HG02981 (cell line): ENCODE measurements at regions not wholly inside any gene's neighbourhood (a gene's known extent, or its start where the extent isn't known, plus 50 kb on each side); places are given as distances from the start of the nearest gene placed in this dataset.
"Not testable (repeated sequence)": the region's sequence is repeated elsewhere in the genome, so short reads cannot be mapped to it uniquely, and the experiment has no call there.

Experiments
- ATAC-seq: cut with Tn5 transposase; IDR thresholded peaks from one replicate; pipeline ENCODE4 v1.9.1; 2021; ENCODE audit warnings: mild to moderate bottlenecking, moderate library complexity; ENCODE audit not compliant: unreplicated experiment

DNA sequence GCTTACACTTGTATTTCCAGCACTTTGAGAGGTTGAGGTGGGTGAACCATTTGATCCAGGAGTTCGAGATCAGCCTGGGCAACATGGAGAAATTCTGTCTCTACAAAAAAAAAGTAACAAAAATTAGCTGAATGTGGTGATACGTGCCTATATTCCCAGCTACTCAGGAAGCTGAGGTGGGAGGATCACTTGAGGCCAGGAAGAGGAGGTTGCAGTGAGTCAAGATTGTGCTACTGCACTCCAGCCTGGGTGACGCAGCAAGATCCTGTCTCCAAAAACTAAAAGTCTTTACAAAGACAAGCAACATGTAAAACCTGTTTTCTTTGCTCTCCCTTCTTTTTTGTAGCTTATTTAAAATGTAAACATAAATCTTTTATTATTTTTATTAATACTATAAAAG lies 1156.1 kb downstream of the FAT4 start:
- ATAC-seq, result no peak

DNA sequence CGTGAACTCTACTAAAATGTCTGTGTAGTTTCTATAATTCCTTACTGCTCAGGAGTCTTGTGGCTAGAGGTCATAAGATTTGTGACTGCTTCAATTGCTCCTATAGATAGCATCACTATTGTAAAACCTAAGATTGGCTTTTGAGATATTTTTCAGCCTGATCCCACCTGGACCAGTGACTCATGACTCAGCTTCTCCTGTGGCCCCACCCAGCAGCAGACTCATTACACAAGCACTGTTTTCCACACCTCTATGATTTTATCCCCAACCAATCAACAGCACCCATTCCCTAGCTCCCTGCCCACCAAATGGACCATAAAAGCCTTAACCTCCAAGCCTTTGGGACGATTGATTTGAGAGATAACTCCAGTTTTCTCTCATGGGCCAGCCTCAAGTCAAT lies 1157.0 kb upstream of the INTU start:
- no peak for ATAC-seq

DNA sequence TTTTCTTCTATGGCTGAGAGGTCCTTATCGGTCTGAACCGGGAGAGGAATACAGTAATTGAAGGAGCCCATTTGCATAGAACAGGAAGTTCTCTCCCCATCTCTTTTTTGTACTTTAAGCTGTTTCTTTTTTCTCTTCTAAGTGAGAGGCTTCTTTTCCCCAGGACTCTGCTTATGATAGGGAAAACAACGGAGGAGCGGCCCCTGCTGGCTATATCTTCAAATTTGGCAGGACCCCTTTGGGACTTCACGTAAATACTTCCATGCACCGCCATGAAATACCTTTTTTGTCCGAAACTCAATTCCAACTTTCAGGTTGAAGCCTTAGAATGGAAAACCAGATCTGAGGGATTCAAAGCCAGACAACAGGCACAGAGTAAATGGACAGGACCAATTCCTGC lies 1153.0 kb upstream of the INTU start:
- ATAC-seq, result no peak

DNA sequence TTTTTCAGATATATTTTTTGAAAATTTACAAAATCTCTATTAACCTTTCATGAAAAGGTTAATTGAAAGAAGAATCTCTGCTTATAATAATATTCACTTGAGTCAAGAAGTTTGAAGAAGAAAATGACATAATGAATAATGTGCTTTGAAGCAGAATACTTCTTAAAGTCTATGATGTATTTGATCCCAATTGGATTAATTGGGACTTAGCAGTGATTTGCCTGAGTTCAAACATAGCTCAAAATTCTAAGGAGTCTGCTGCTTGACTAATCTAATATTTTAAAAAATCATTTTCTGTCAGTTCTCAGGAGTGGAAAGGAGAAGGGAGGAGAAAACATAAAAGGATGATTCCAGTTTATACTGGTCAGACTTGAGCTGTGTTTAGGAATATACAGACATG lies 1150.4 kb upstream of the INTU start:
- no peak for ATAC-seq

DNA sequence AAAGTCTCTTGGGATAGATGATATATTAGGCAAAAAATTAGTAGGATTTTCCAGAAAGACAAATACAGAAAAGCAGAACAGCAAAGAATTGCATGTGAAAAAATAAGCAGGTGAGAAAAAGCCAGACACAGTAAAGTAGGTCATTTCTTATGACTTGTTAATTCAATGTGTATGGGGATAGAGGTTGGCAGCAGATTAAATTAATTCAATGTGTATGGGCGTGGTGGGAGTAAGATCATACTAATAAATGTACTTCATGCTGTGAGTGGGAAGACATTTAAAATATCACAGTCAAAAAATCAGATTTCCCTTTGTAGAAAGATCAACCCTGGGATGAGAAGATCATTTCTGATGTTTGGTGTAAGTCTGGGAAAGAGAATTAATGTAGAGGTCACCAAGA lies 1146.4 kb upstream of the INTU start:
- ATAC-seq, result no peak

DNA sequence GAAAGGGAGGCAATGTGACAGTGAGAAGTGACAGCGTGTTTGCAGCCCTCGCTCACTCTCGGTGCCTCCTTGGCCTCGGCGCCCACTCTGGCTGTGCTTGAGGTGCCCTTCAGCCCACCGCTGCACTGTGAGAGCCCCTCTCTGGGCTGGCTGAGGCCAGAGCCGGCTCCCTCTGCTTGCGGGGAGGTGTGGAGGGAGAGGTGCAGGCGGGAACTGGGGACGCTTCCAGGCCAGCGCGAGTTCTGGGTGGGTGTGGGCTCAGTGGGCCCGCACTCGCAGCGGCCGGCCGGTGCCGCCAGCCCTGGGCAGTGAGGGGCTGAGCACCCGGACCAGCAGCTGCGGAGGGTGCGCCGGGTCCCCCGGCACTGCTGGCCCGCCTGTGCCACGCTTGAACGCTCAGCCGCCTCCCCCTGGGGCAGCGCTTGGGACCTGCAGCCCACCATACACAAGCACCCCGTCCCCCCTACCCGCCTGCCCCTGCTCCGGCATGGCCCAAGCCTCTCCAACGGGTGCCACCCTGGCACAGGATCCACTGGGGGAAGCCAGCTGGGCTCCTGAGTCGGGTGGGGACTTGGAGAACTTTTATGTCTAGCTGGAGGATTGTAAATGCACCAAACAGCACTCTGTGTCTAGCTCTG lies 1142.8 kb upstream of the INTU start:
- no peak for ATAC-seq

DNA sequence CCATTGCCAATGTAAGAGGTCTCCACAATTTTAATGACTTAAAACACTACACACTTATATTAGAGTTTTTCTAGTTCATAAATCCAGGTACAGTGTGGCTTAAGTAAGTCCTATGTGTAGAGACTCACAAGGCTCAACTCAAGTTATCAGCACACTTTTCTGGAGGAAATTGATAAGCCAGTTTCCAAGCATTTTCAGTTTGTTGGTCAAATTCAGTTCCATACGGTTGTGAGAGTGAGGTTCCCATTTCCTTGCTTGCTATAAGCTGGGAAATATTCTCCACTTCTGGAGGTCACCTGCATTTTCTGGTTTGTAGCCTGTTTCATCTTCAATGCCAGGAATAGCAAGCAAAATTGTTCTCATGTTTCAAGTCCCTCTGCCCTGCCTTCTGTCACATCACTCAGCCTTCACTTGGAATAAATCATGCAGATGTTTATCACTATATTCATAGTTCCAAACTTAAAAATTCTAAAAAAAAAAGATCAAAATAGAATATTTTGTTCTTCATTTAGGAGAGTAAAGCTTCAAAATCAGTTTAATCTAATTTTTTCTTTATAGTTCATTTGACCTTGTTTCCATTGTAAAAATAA lies 1137.5 kb upstream of the INTU start:
- no peak for ATAC-seq

DNA sequence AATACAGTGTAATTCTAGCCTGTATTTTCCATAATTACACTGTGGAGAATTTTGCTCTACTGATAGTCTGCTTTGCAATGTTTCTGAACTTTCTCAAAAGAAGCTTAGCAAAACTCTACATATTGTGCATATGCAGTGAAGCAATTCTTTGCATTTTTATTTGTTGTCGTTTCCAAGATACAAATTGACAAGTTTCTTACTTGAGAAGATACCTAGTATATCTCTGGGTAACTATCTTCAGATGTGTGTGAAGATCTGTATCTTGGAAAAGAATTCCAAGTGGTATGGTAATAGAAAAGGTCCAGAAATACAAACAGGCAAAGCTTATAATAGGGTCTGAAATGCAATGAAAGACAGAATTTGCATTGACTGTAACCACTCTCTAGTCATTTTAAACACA lies 1119.8 kb upstream of the INTU start:
- ATAC-seq, result no peak

DNA sequence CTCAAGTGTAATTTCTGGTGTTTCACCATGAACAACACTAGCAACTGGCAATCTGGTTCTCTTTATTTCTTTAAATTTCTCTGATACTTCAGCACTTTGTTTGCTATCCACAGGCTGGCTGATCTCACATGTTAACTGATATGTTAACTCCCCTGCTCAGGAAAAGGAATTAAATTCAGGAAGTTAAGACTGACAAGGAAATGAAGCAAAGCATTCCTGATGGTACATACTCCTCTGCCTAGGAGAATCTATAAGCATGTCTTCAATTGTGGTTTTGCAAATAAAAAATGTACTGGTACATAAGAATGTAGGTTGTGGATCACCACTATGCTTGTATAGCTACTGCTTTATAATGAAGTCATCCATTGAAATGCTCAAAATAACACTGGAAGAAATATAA lies 1119.2 kb upstream of the INTU start:
- ATAC-seq, result no peak

DNA sequence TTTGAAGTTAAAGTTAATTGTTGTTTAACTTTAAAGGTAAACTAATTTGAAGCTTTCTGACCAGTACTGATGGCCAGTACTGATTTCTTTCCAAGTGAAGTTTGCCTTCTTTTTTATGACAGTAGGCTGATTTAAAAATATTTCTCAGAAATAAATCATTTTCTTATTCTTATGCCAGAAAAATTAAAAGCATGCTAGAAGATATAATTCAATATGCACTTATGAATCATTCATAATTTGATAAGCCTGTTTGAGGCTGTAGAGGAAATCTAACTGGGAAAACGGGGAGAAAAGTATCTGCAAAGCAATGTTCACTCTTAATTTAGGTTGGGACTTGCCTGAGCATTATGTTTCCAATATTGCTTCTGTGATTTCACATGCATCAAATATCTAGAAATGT lies 1112.0 kb upstream of the INTU start:
- ATAC-seq, result no peak

DNA sequence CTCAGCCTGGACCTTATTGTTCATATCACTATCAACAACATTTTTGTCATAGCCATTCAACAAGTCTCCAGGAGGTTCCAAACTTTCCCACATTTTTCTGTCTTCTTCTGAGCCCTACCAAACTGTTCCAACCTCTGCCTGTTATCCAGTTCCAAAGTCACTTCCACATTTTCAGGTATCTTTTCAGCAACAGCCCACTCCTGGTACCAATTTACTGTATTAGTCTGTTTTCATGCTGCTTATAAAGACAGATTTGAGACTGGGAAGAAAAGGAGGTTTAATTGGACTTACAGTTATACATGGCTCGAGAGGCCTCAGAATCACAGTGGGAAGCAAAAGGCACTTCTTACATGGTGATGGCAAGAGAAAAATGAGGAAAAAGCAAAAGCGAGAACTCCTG lies 1107.4 kb upstream of the INTU start:
- not testable (repeated sequence) for ATAC-seq

DNA sequence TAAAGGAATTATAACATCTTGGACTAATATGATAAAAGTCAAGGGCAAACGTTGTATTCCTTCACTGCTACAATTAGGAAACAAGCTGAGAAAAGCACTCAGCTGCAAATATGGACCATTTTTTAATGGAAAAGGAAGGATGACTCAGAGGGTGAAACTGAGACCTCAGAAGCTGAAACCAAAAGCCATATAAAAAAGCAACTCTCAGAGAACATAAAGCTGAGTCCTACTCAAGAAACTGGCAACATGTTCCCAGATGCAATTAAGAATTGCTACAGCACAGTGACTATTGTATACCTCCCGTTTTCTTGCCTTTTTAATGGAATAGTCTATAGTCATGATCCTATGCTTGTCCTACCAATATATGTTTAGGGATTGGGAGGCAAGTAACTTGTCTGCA lies 1106.4 kb upstream of the INTU start:
- ATAC-seq, result no peak

DNA sequence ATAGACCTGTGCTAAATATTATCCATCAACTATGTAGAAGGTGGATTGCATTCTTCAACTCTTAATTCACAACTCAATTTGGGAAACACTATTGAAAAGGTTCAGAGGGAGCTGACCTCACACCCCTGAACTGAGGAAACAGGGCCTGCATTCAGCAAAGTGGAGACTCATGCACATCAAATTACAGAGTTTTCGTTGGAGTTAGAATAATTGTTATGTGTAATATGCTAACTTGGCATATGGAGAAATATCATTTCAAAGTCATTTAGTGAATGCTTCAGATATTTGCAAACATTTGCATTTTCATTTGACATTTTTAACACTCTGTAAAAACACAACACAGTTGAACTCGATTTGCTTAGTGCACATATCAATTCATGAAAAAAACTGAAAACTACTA lies 1102.8 kb upstream of the INTU start:
- ATAC-seq, result no peak

DNA sequence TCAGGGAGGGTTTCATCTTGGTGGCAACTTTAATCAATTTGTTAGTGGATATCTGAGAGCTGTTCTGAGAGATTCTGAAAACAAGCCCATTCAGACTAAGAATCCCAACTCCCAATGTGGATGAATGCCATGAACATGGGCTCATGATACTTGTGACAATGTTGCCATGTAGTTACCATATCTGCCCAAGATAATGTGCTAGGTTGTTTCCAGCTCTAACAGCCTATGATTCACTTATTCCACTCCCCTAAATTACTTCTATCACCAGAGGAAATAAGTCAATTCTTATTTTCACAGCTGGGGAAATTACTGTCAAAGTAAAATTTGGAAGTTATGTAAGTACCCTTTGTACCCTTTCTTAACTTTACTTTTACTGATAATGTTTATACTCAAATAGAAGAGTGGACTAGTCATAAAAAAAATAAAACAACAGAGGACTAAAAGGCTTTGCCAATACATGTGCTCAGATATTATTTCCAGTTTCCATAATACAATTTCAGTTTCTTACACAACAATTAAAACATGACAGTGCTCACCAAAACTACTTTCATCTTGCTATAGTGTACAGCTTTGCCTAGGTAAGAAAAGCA lies 1101.7 kb upstream of the INTU start:
- no peak for ATAC-seq

DNA sequence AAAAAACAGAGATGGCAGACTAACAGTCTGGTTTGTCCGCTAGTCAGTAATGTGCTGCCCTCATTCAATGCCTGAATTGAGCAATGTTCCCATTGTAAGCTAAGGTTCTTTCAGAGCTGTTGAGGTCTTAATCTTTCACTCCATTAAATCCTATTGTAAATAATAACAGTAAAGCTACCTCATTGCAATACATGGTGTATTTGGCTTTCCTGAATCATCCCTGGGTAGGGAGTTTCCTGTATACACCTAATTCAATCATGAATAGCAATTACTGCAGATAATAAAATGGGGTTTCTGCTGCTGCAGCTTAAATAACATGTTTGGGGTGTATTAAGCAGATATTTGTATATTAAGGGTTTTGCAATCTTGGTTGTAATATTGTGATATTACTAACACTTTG lies 1100.2 kb upstream of the INTU start:
- no peak for ATAC-seq

DNA sequence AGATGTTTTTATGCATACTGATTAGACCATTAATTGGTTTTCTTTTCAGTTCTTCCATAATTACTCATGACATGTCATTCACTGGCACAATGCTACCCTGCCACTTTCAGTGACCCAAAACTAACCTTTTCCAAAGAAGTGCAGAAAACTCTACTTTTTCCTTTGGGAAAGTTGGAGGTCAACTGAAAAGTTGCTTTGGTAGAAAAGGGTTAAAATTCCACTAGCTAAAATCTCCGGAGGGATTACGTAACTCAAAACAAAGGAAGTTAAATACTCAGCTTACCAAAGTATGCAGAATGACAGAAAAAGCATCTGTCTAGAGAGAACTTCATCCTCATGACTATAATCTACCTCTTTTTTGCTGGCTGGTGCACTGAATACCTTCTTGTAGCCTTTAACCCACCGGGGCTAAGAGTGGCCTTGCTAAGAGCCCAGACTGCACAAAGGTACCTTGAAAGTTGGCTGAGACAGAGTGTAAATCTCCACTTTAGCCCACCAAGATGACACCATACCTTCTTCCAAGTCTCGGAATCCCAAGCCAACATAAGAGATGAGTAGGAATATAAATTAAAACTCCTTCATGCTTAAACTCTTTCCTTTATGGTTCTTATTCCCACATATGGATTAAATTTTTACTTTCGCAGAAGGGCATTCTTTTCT lies 1099.5 kb upstream of the INTU start:
- ATAC-seq, result no peak

DNA sequence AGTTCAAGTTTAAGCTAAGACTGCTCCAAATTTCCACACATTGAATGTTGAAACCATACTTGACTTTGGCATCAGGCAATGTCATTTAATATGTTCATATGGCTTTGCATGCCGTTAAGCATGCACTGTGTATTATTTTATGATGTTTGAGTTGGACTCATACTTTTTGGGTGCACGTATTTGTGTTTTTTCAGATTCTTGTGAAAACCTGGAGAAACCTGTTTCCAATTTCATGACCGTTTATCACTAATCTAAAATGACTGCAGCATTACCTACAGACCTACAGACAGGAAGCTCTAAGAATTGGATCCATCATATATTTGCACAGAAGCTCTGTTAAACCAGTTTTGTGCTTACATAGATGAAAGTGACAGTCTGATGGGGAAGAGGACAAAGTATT lies 1093.0 kb upstream of the INTU start:
- ATAC-seq, result no peak

DNA sequence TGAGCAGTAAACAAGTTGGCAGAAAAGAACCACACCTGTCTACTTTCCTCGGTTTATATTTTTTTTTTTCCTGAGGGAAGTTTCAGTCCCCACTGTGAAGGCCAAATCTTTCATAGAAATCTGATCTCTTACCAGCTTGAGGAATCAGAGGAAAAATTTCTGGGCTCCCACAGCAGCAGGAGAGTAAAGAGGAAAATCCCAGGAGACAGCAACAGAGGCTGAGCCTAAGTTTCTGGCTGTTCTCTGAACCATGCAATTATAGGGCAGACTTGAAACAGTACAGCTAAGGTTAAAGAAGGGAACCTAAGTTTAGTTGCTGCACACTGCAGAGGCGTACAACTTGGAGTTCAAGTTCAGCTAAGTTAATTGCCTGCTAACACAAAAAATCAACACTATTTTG lies 1090.9 kb upstream of the INTU start:
- no peak for ATAC-seq

DNA sequence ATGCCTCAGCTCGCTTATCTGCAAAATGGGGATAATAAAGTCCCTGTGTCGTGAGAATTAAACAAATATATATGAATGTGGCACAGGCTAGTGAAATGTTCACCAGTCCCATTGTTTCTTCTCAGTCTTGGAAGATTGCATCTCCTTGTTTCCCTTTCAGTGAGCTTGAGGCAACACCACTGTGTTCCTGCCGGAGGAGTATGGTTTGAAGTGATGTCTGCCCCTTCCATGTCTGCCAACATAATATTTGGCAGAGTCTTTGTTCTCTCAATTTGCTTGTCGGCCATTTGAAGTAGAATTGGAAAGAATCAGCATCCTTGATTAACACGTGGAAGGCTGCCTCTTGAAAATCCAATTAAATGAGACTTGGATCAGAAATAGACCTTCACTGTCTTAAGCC lies 1088.5 kb upstream of the INTU start:
- ATAC-seq, result no peak

DNA sequence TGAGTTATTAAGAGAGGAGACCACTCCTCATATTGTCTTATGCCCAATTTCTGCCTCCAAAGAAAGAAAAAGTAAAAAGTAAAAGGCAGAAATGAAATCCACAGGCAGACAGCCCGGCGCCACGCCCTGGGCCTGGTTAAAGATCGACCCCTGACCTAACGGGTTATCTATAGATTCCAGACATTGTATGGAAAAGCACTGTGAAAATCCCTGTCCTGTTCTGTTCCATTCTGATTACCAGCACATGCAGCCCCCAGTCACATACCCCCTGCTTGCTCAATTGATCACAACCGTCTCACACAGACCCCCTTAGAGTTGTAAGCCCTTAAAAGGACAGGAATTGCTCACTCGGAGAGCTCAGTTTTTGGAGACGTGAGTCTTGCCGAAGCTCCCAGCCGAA lies 1086.6 kb upstream of the INTU start:
- not testable (repeated sequence) for ATAC-seq

DNA sequence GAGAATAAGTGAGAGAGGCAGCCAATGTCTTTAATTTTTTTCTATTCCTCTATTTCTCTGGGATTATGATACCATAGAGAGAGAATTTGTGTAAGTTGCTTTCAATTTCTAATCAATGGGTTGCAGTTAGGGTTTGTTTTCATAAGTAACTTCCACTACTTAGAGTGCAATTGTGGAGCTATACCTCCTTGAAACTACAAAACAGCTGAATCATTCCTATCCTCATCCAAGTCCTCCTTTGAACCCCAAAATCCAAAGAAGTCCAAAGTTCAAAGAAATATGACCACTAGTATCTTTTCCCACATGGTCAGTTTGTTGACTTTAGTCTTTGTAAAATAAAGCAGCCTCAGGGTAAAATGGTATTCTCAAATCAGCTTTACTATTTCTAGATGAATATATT lies 1085.4 kb upstream of the INTU start:
- no peak for ATAC-seq

DNA sequence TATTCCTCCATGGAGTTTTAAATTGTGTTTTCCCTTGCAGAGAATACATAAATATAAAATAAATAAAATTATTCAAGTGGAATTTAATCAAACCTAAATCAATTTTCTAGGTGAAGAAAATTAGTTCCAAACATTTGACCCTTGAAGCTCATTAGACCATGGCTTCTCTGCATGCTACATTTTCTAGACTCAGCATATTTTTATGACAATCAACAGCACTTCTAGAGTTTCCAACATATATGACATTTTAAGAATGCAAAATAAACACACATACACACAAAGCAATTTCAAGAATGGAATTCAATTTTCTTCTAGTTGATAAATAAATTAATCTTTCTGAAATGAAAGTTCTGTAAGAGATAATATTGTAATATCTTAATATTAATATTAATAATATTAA lies 1083.9 kb upstream of the INTU start:
- ATAC-seq, result no peak
